ENCODE measurements at regions not wholly inside any gene's neighbourhood (a gene's known extent, or its start where the extent isn't known, plus 50 kb on each side); places are given as distances from the start of the nearest gene placed in this dataset.

- H3K27ac ChIP-seq = no peak overlapping the region
- TF ChIP-seq CTCF (conservative IDR thresholded peaks at IDR 0.05) (no peak), ZFX (IDR thresholded peaks at IDR 0.05) (no peak)
These were observed 371.7 kb downstream of the LIG4 start for GRCh38 chr13:107843681-107844080.

GRCh38 chr13:107843281-107843680, 372.1 kb downstream of the LIG4 start:
- TF ChIP-seq ZFX (IDR thresholded peaks at IDR 0.05) = no peak
- TF ChIP-seq CTCF (conservative IDR thresholded peaks at IDR 0.05) = no peak
- H3K27ac ChIP-seq = no peak overlapping the region

GRCh38 chr13:107842562-107843180, 372.7 kb downstream of the LIG4 start:
- TF ChIP-seq ZFX (IDR thresholded peaks at IDR 0.05) (no peak), CTCF (conservative IDR thresholded peaks at IDR 0.05) (no peak)
- H3K27ac ChIP-seq = no peak overlapping the region

- H3K27ac ChIP-seq = no peak overlapping the region
- TF ChIP-seq ZFX (IDR thresholded peaks at IDR 0.05) (no peak), CTCF (conservative IDR thresholded peaks at IDR 0.05) (no peak)
These were observed 376.7 kb downstream of the LIG4 start for GRCh38 chr13:107838588-107839161.

- TF ChIP-seq CTCF (conservative IDR thresholded peaks at IDR 0.05) (no peak), ZFX (IDR thresholded peaks at IDR 0.05) (no peak)
- no peak overlapping the region for H3K27ac ChIP-seq
These were observed 378.7 kb downstream of the LIG4 start for GRCh38 chr13:107836685-107837084.

GRCh38 chr13:107835339-107836018, 379.9 kb downstream of the LIG4 start:
- H3K27ac ChIP-seq = no peak overlapping the region
- TF ChIP-seq ZFX (IDR thresholded peaks at IDR 0.05) (no peak), CTCF (conservative IDR thresholded peaks at IDR 0.05) (no peak)

GRCh38 chr13:107834717-107835116, 380.6 kb downstream of the LIG4 start:
- no peak for TF ChIP-seq ZFX (IDR thresholded peaks at IDR 0.05)
- TF ChIP-seq CTCF (conservative IDR thresholded peaks at IDR 0.05) = no peak
- no peak overlapping the region for H3K27ac ChIP-seq

Data from C4-2B (cell line).